ENCODE measurements at regions not wholly inside any gene's neighbourhood (a gene's known extent, or its start where the extent isn't known, plus 50 kb on each side); places are given as distances from the start of the nearest gene placed in this dataset.
A peak's percentile ranks its signal among the peaks of the same experiment; 100 is the strongest.

DNA sequence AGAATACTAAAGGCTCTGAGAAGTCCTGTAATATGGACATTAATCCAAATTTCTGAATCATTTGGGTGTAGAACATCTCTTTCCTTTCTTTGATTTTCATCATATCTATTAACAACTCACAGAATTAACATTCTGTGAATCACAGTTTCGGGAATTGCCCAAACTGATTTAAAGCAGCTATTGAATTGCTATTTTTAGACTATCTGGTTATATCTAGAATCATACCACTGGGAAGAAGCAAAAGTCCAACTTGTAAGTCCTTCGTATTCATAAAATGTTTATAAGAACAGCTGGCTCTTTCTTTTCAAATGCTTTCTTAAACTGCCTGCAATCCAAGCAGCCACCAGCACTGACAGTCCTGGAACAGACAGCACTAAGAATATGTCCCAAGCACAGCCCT lies 733.0 kb downstream of the NTRK3 start:
- 57 to 73% (median 70%) methylated on average over 2 of the region's 2 CpGs for WGBS, 3 donors
- Histone ChIP-seq H3K27me3 (ENCODE audit: insufficient read depth in 3 of 3, low read length in 2 of 3) (no peaks in the 10 kb centered on the region), H3K36me3 (ENCODE audit: insufficient read depth in 1 of 2, low read depth in 1 of 2) (no peaks in the 10 kb centered on the region), H3K9me3 (no peaks in the 10 kb centered on the region), H3K27ac (no peak overlapping the region), H3K4me1 (no peaks in the 10 kb centered on the region), H3K4me3 (no peak overlapping the region)
- DNase-seq: no peak
- no peak for ATAC-seq
- intact Hi-C loops (cut with DNase I): no loop called here
- no peak for TF ChIP-seq CTCF (IDR thresholded peaks at IDR 0.05)

- ATAC-seq (peak in 3 of 4 donors; percentile 41 to 62 (median 44)), DNase-seq (no peak)
- no peak for TF ChIP-seq CTCF (IDR thresholded peaks at IDR 0.05)
- no peak overlapping the region for H3K4me3 ChIP-seq
- H3K9me3 ChIP-seq: no peaks in the 10 kb centered on the region
- intact Hi-C loops (cut with DNase I): no loop called here
- H3K27me3 ChIP-seq (ENCODE audit: insufficient read depth in 3 of 3, low read length in 2 of 3): no peaks in the 10 kb centered on the region
- no peaks in the 10 kb centered on the region for H3K4me1 ChIP-seq
- H3K27ac ChIP-seq: no peak overlapping the region
- H3K36me3 ChIP-seq (ENCODE audit: insufficient read depth in 1 of 2, low read depth in 1 of 2): no peaks in the 10 kb centered on the region
- WGBS, 3 donors: 34 to 60% (median 50%) methylated on average over 1 of the region's 1 CpG
Measured at GRCh38 chr15:87522997-87523396, 733.5 kb downstream of the NTRK3 start.

DNA sequence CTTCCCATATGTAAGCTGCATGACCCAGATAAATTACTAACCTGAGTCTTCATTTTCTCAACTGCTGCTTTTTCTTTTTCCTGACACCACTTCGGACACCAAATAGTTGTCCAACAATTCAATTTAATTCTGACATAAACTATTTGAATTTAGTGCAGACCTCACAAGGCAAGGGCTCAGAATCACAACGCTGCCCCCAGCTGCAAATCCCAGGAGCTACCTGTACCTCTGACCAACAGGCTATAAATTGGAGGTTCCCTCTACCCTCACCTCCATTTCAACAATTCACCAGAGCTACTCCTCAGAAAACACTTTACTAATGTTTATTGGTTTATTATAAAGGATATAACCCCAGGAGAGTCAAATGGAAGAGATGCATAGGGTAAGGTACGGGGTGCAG lies 737.6 kb downstream of the NTRK3 start:
- ATAC-seq: no peak
- TF ChIP-seq CTCF (IDR thresholded peaks at IDR 0.05): no peak
- no peaks in the 10 kb centered on the region for H3K4me1 ChIP-seq
- no peaks in the 10 kb centered on the region for H3K27me3 ChIP-seq (ENCODE audit: insufficient read depth in 3 of 3, low read length in 2 of 3)
- H3K9me3 ChIP-seq: no peaks in the 10 kb centered on the region
- intact Hi-C loops (cut with DNase I): no loop called here
- WGBS, 3 donors: 74 to 77% (median 77%) methylated on average over 3 of the region's 3 CpGs
- no peak overlapping the region for H3K27ac ChIP-seq
- no peaks in the 10 kb centered on the region for H3K36me3 ChIP-seq (ENCODE audit: insufficient read depth in 1 of 2, low read depth in 1 of 2)
- no peak overlapping the region for H3K4me3 ChIP-seq
- no peak for DNase-seq

DNA sequence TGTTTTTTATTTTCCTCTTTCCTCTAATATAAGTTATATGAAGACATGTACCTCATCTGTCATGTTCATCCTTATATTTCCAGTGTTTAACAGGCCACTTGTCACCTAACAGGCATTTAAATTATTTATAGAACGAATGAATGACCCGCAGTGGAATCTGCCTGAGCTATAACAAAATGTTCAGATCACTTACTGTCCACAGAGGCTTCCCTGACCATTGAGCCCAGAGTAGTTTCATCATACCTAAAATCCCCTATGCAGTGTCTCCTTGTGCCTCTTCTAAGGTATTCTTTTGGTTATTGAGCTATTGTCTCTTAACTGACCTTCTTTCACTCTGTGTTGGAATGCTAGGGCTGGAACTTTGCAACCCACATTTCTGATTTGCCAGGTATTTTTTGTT lies 748.5 kb downstream of the NTRK3 start:
- Histone ChIP-seq H3K36me3 (ENCODE audit: insufficient read depth in 1 of 2, low read depth in 1 of 2) (no peaks in the 10 kb centered on the region), H3K27ac (no peak overlapping the region), H3K9me3 (no peaks in the 10 kb centered on the region), H3K4me3 (no peak overlapping the region), H3K4me1 (no peaks in the 10 kb centered on the region), H3K27me3 (ENCODE audit: insufficient read depth in 3 of 3, low read length in 2 of 3) (no peaks in the 10 kb centered on the region)
- intact Hi-C loops (cut with DNase I): no loop called here
- TF ChIP-seq CTCF (IDR thresholded peaks at IDR 0.05): no peak
- 39 to 61% (median 44%) methylated on average over 2 of the region's 2 CpGs for WGBS, 3 donors
- ATAC-seq (peak; percentile 47 to 92 (median 90)), DNase-seq (no peak)

DNA sequence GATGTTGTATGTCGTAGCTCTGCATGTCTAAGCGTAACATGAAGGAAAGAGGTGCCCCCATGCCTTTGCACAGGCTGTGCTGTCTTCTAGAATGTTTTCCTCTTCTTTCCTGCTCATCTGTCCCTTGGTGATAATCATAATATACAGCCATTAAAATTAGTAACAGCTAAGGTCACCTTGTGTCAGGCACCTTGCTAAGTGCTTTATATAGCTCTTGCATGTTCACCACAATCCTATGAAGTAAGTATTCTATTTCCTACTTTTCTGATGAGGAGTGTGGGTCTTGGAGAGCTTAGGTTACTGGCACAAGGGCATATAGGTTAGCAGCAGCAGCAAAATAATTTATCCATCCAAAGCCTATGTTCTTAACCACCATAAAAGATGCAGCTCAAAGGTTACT lies 754.4 kb downstream of the NTRK3 start:
- Histone ChIP-seq H3K4me3 (peak overlapping the region; percentile 23), H3K4me1 (peaks cover 10% of the 10 kb centered on the region), H3K36me3 (ENCODE audit: insufficient read depth in 1 of 2, low read depth in 1 of 2) (no peaks in the 10 kb centered on the region), H3K27ac (peak overlapping the region; percentile 63), H3K9me3 (no peaks in the 10 kb centered on the region), H3K27me3 (ENCODE audit: insufficient read depth in 3 of 3, low read length in 2 of 3) (no peaks in the 10 kb centered on the region)
- DNase-seq (no peak), ATAC-seq (peak; percentile 79 to 90 (median 90))
- no peak for TF ChIP-seq CTCF (IDR thresholded peaks at IDR 0.05)
- intact Hi-C loops (cut with DNase I): no loop called here
- 49 to 74% (median 63%) methylated on average over 2 of the region's 2 CpGs for WGBS, 3 donors

Data from psoas muscle (tissue), 7 donors.